Stomach (tissue), 8 donors: ENCODE measurements at regions not wholly inside any gene's neighbourhood (a gene's known extent, or its start where the extent isn't known, plus 50 kb on each side); places are given as distances from the start of the nearest gene placed in this dataset.

Source experiments
- DNase-seq, 2 donors: peaks; one replicate each; pipeline versions ENCODE4 v3.0.0 to v3.0.0-alpha.2; 2013 to 2019
- H3K27ac ChIP-seq, 5 donors: fragments of 200-600 bp in 4 of 5; sonication (generic) in 4 of 5; one replicate each; pipeline ENCODE4 v1.5.1; 2013 to 2019; ENCODE audit warnings: mild to moderate bottlenecking in 1 of 5, moderate library complexity in 1 of 5
- H3K27me3 ChIP-seq, 3 donors: fragments of 200-600 bp; sonication (generic); one replicate each; pipeline ENCODE4 v1.5.1; 2017 to 2019; ENCODE audit warnings: mixed run types in 1 of 3
- H3K36me3 ChIP-seq, 4 donors: fragments of 200-600 bp; sonication (generic); 1 replicate in 3 of 4; 2 replicates in 1 of 4; pipeline ENCODE4 v1.5.1; 2016 to 2019
- H3K4me1 ChIP-seq, 4 donors: fragments of 200-600 bp; sonication (generic); one replicate each; pipeline ENCODE4 v1.5.1; 2016 to 2019
- H3K4me3 ChIP-seq, 4 donors: fragments of 200-600 bp; sonication (generic) in 3 of 4; one replicate each; pipeline ENCODE4 v1.5.1; 2016 to 2019; ENCODE audit warnings: mild to moderate bottlenecking in 1 of 4
- H3K9me3 ChIP-seq, 4 donors: fragments of 200-600 bp; sonication (generic); one replicate each; pipeline ENCODE4 v1.5.1; 2016 to 2019
- CTCF ChIP-seq, 7 experiments: fragments of 450-650 bp in 4 of 7; fragments of 200-600 bp in 3 of 7; sonication (generic) in 3 of 7; IDR thresholded peaks; one replicate each; pipeline ENCODE4 v1.5.1; 2016 to 2019; ENCODE audit warnings: antibody characterized with exemption in 7 of 7, control low read depth in 2 of 7, mild to moderate bottlenecking in 1 of 7
- EP300 ChIP-seq: sonication (generic); formaldehyde crosslinking; IDR thresholded peaks from one replicate; pipeline ENCODE4 v1.6.1; 2017; ENCODE audit warnings: antibody characterized with exemption
- POLR2A ChIP-seq, 4 donors: fragments of 450-650 bp; IDR thresholded peaks; one replicate each; pipeline ENCODE4 v1.6.1; 2016; ENCODE audit warnings: antibody characterized with exemption in 4 of 4, control low read depth in 2 of 4, mild to moderate bottlenecking in 1 of 4, moderate library complexity in 1 of 4
- POLR2AphosphoS5 ChIP-seq, 3 donors: sonication (generic); formaldehyde crosslinking; IDR thresholded peaks; one replicate each; pipeline ENCODE4 v1.6.1; 2016; ENCODE audit warnings: antibody characterized with exemption in 3 of 3
- WGBS, 5 donors: extraction: QIAGEN DNeasy Blood & Tissue Kit in 3 of 5; methylation state at CpG; one replicate each; pipeline versions ENCODE4 v1.1.5 to v1.1.7; 2013 to 2018; 5-methylcytosine and 5-hydroxymethylcytosine counted together
- intact Hi-C: fragments of 100-400 bp; cut with DNase I; formaldehyde crosslinking; loops from one replicate; pipeline ENCODE4 v1.15.1; 2023; ENCODE audit warnings: low total_unique reads
- donor health status: healthy with polysubstance abuse.
- donor health status: Bipolar disorder and iron deficiency.
- donor health status: healthy.

GRCh38 chr4:79652738-79653137 is 244.7 kb upstream of the GK2 start:
- H3K27me3 ChIP-seq, result no peaks in the 10 kb centered on the region
- TF ChIP-seq POLR2AphosphoS5 (IDR thresholded peaks at IDR 0.05) (no peak), POLR2A (IDR thresholded peaks at IDR 0.05) (no peak), CTCF (IDR thresholded peaks at IDR 0.05) (no peak), EP300 (no peak)
- intact Hi-C loops, result no loop called here
- H3K36me3 ChIP-seq, result no peaks in the 10 kb centered on the region
- peaks cover 12 to 41% (median 25%) of the 10 kb centered on the region in 4 donors for H3K4me1 ChIP-seq
- no peak overlapping the region for H3K4me3 ChIP-seq
- DNase-seq, result peak in 1 of 2 donors; percentile 11
- peaks cover 0 to 9% (median 5%) of the 10 kb centered on the region in 4 donors for H3K9me3 ChIP-seq
- peak overlapping the region in 3 of 5 donors; percentile 36 to 61 (median 52) for H3K27ac ChIP-seq

GRCh38 chr4:79652232-79652631 is 244.2 kb upstream of the GK2 start:
- peak; percentile 65 to 76 (median 66) for TF ChIP-seq POLR2AphosphoS5 (IDR thresholded peaks at IDR 0.05)
- no peak for TF ChIP-seq POLR2A (IDR thresholded peaks at IDR 0.05)
- no peaks in the 10 kb centered on the region for H3K36me3 ChIP-seq
- intact Hi-C loops, result no loop called here
- H3K4me3 ChIP-seq, result no peak overlapping the region
- H3K27ac ChIP-seq, result peak overlapping the region in 3 of 5 donors; percentile 36 to 61 (median 52)
- WGBS, 5 donors, result 18 to 21% (median 20%) methylated on average over 4 of the region's 4 CpGs
- peak in 1 of 2 donors; percentile 65 for DNase-seq
- H3K27me3 ChIP-seq, result no peaks in the 10 kb centered on the region
- peaks cover 0 to 4% (median 2%) of the 10 kb centered on the region in 4 donors for H3K9me3 ChIP-seq
- H3K4me1 ChIP-seq, result peaks cover 12 to 41% (median 25%) of the 10 kb centered on the region in 4 donors

GRCh38 chr4:79651456-79651855 is 243.4 kb upstream of the GK2 start:
- Histone ChIP-seq H3K9me3 (no peaks in the 10 kb centered on the region), H3K4me3 (no peak overlapping the region), H3K36me3 (no peaks in the 10 kb centered on the region), H3K27me3 (no peaks in the 10 kb centered on the region), H3K4me1 (peaks cover 12 to 41% (median 25%) of the 10 kb centered on the region in 4 donors), H3K27ac (peak overlapping the region in 3 of 5 donors; percentile 36 to 61 (median 52))
- intact Hi-C loops, result no loop called here
- DNase-seq, result peak in 1 of 2 donors; percentile 19
- TF ChIP-seq EP300, result no peak
- TF ChIP-seq POLR2AphosphoS5 (IDR thresholded peaks at IDR 0.05), result no peak
- no peak for TF ChIP-seq CTCF (IDR thresholded peaks at IDR 0.05)
- no peak for TF ChIP-seq POLR2A (IDR thresholded peaks at IDR 0.05)

- Histone ChIP-seq H3K36me3 (no peaks in the 10 kb centered on the region), H3K4me3 (no peak overlapping the region), H3K9me3 (no peaks in the 10 kb centered on the region), H3K27me3 (no peaks in the 10 kb centered on the region), H3K4me1 (peaks cover 12 to 41% (median 25%) of the 10 kb centered on the region in 4 donors), H3K27ac (peak overlapping the region in 2 of 5 donors; percentile 36 to 61)
- intact Hi-C loops, result no loop called here
- WGBS, 5 donors, result 49 to 82% (median 70%) methylated on average over 3 of the region's 3 CpGs
- peak in 1 of 2 donors; percentile 50 for DNase-seq
- TF ChIP-seq EP300, result no peak
- no peak for TF ChIP-seq POLR2A (IDR thresholded peaks at IDR 0.05)
- no peak for TF ChIP-seq CTCF (IDR thresholded peaks at IDR 0.05)
- TF ChIP-seq POLR2AphosphoS5 (IDR thresholded peaks at IDR 0.05), result no peak
These were observed 242.9 kb upstream of the GK2 start for GRCh38 chr4:79650794-79651431.

GRCh38 chr4:79650217-79650616 is 242.2 kb upstream of the GK2 start:
- no peaks in the 10 kb centered on the region for H3K36me3 ChIP-seq
- H3K27ac ChIP-seq, result peak overlapping the region in 2 of 5 donors; percentile 1 to 23
- H3K27me3 ChIP-seq, result no peaks in the 10 kb centered on the region
- intact Hi-C loops, result no loop called here
- H3K4me3 ChIP-seq, result no peak overlapping the region
- TF ChIP-seq POLR2A (IDR thresholded peaks at IDR 0.05) (no peak), EP300 (no peak), CTCF (IDR thresholded peaks at IDR 0.05) (no peak), POLR2AphosphoS5 (IDR thresholded peaks at IDR 0.05) (no peak)
- no peaks in the 10 kb centered on the region for H3K9me3 ChIP-seq
- H3K4me1 ChIP-seq, result peaks cover 12 to 41% (median 25%) of the 10 kb centered on the region in 4 donors
- WGBS, 5 donors, result 81 to 89% (median 84%) methylated on average over 2 of the region's 2 CpGs
- DNase-seq, result no peak
